ENCODE measurements at regions not wholly inside any gene's neighbourhood (a gene's known extent, or its start where the extent isn't known, plus 50 kb on each side); places are given as distances from the start of the nearest gene placed in this dataset.

GRCh38 chr11:10930224-10930971 lies 72.5 kb upstream of the ZBED5 start:
- H3K27me3 ChIP-seq, result no peaks in the 10 kb centered on the region
- H3K9me3 ChIP-seq, result no peaks in the 10 kb centered on the region
- no peaks in the 10 kb centered on the region for H3K4me1 ChIP-seq
- no peak for DNase-seq
- TF ChIP-seq CTCF (IDR thresholded peaks at IDR 0.05; ENCODE audit: low read depth, low read length), result no peak
- no peaks in the 10 kb centered on the region for H3K36me3 ChIP-seq
- H3K4me3 ChIP-seq (ENCODE audit: low read depth, low read length), result peak overlapping the region; percentile 59

GRCh38 chr11:10927538-10927937 lies 69.7 kb upstream of the ZBED5 start:
- no peaks in the 10 kb centered on the region for H3K9me3 ChIP-seq
- H3K4me3 ChIP-seq (ENCODE audit: low read depth, low read length), result no peak overlapping the region
- no peak for DNase-seq
- H3K27me3 ChIP-seq, result no peaks in the 10 kb centered on the region
- H3K36me3 ChIP-seq, result no peaks in the 10 kb centered on the region
- H3K4me1 ChIP-seq, result no peaks in the 10 kb centered on the region
- no peak for TF ChIP-seq CTCF (IDR thresholded peaks at IDR 0.05; ENCODE audit: low read depth, low read length)

- Histone ChIP-seq H3K4me1 (no peaks in the 10 kb centered on the region), H3K9me3 (no peaks in the 10 kb centered on the region), H3K36me3 (no peaks in the 10 kb centered on the region), H3K4me3 (ENCODE audit: low read depth, low read length) (no peak overlapping the region), H3K27me3 (no peaks in the 10 kb centered on the region)
- no peak for TF ChIP-seq CTCF (IDR thresholded peaks at IDR 0.05; ENCODE audit: low read depth, low read length)
- DNase-seq, result no peak
Measured at GRCh38 chr11:10926801-10927211, 69.0 kb upstream of the ZBED5 start.

GRCh38 chr11:10925149-10925926 lies 67.5 kb upstream of the ZBED5 start:
- Histone ChIP-seq H3K36me3 (no peaks in the 10 kb centered on the region), H3K9me3 (no peaks in the 10 kb centered on the region), H3K27me3 (no peaks in the 10 kb centered on the region), H3K4me1 (no peaks in the 10 kb centered on the region), H3K4me3 (ENCODE audit: low read depth, low read length) (no peak overlapping the region)
- DNase-seq, result no peak
- no peak for TF ChIP-seq CTCF (IDR thresholded peaks at IDR 0.05; ENCODE audit: low read depth, low read length)

GRCh38 chr11:10923882-10924281 lies 66.0 kb upstream of the ZBED5 start:
- no peak for TF ChIP-seq CTCF (IDR thresholded peaks at IDR 0.05; ENCODE audit: low read depth, low read length)
- DNase-seq, result no peak
- H3K4me1 ChIP-seq, result no peaks in the 10 kb centered on the region
- H3K9me3 ChIP-seq, result no peaks in the 10 kb centered on the region
- H3K27me3 ChIP-seq, result no peaks in the 10 kb centered on the region
- no peaks in the 10 kb centered on the region for H3K36me3 ChIP-seq
- no peak overlapping the region for H3K4me3 ChIP-seq (ENCODE audit: low read depth, low read length)

GRCh38 chr11:10922892-10923291 lies 65.0 kb upstream of the ZBED5 start:
- Histone ChIP-seq H3K4me3 (ENCODE audit: low read depth, low read length) (no peak overlapping the region), H3K36me3 (no peaks in the 10 kb centered on the region), H3K9me3 (no peaks in the 10 kb centered on the region), H3K27me3 (no peaks in the 10 kb centered on the region), H3K4me1 (no peaks in the 10 kb centered on the region)
- TF ChIP-seq CTCF (IDR thresholded peaks at IDR 0.05; ENCODE audit: low read depth, low read length), result no peak
- no peak for DNase-seq
